ACC112 (cell line): ENCODE measurements at regions not wholly inside any gene's neighbourhood (a gene's known extent, or its start where the extent isn't known, plus 50 kb on each side); places are given as distances from the start of the nearest gene placed in this dataset.

Source experiments
- H2AFZ ChIP-seq: fragments of 200-600 bp; sonication (generic); one replicate; pipeline ENCODE4 v1.6.0; 2017; ENCODE audit warnings: antibody characterized with exemption, low read length; ENCODE audit not compliant: unreplicated experiment
- H3K27ac ChIP-seq: fragments of 200-600 bp; sonication (generic); 2 replicates; pipeline ENCODE4 v1.5.1; 2014; ENCODE audit warnings: low read depth, mild to moderate bottlenecking, antibody characterized with exemption, low read length, moderate library complexity
- H3K27me3 ChIP-seq: fragments of 200-600 bp; sonication (generic); 2 replicates; pipeline ENCODE4 v1.6.1; 2014; ENCODE audit warnings: mild to moderate bottlenecking, antibody characterized with exemption, low read length, moderate library complexity, mixed read lengths; ENCODE audit not compliant: insufficient read depth
- H3K36me3 ChIP-seq: fragments of 200-600 bp; sonication (generic); 2 replicates; pipeline ENCODE4 v1.6.1; 2016; ENCODE audit warnings: mild to moderate bottlenecking, antibody characterized with exemption, low read length, moderate library complexity, mixed read lengths; ENCODE audit not compliant: insufficient read depth
- H3K4me1 ChIP-seq: fragments of 200-600 bp; sonication (generic); one replicate; pipeline ENCODE4 v1.6.1; 2016; ENCODE audit warnings: low read length, mixed read lengths; ENCODE audit not compliant: insufficient read depth, unreplicated experiment, control insufficient read depth
- H3K4me3 ChIP-seq: fragments of 200-600 bp; sonication (generic); 2 replicates; pipeline ENCODE4 v1.5.1; 2014; ENCODE audit warnings: mild to moderate bottlenecking, low read depth, low read length
- H3K79me2 ChIP-seq: fragments of 200-600 bp; sonication (generic); one replicate; pipeline ENCODE4 v1.6.0; 2016; ENCODE audit warnings: low read length; ENCODE audit not compliant: control insufficient read depth, unreplicated experiment, insufficient read depth

DNA sequence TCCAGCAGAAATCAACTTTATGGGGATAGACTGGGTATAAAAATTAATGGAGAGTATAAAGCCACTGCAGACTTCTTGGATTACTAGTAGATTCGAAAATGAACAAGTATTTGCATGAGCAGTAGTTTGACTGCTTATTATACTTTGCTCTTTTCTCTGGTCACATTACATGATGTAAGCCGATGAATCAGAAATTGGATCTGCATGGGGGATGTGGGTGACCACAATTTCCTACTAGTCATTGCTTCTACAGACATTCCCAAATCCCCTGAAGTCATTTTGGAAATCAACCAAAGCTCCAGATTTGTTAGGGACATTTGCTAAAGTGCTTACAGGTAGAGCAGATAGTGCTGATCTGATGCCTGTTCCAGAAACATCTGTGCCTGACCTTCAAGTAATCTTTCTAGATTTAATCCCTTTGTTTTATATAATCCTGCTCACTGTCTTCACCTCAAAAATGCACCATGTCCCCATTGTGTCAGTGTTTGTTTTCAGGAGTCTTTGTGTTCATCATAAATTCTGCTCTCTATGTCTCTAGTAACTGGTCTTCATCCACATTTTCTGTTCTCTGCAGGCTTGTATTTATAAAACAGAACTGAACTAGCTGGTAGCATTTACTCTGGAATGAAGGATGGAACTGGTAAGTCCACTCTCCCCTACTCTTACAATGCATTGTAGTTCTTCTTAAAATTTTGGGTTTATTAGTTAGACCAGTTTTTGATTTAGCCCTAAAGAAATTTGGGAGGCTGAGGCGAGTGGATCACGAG is 201.5 kb upstream of the CSNK1A1L start:
- peak overlapping the region; percentile 60 for H3K27ac ChIP-seq
- H3K36me3 ChIP-seq = no peaks in the 10 kb centered on the region
- no peak overlapping the region for H3K4me3 ChIP-seq
- H3K4me1 ChIP-seq = peaks cover 10% of the 10 kb centered on the region
- no peaks in the 10 kb centered on the region for H3K27me3 ChIP-seq
- H2AFZ ChIP-seq = peak overlapping the region; percentile 27
- H3K79me2 ChIP-seq = no peaks in the 10 kb centered on the region

DNA sequence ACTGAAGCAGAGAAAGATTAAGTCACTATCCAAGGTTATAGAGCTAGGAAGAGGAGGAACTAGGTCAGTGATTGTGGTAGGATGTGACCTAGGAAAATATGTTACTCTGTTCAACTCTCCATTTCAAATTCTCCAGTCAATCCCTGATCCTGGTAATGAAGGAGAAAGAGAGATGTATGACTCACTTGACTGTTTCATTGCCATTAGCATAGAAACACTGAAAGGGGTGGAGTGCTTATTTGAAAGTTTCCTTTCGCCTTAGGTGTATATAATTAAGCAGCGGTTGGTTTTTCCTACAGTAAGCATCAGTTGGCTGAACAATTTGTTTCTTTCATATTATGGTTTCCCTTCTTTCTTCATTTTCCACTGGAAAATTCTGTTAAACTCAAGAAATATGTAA is 198.1 kb upstream of the CSNK1A1L start:
- no peaks in the 10 kb centered on the region for H3K27me3 ChIP-seq

DNA sequence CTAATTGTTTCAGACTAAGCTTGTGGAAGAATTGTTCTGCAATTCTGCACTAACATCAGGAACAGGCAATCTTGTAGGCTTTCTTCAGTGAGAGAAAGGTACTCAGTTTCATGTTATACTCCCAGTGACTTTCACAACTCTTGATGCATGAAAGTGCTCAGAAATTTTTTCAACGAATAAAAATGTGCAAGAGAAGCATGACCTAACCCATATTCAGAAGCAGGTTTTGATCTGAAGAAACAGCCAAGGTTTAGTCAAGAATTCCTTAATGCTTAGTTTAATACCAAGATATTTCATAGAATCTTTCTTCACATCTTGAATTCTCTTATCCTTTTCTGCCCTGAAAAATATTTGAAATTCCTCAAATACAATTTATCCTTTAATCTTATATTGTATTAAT is 197.2 kb upstream of the CSNK1A1L start:
- Histone ChIP-seq H3K79me2 (no peaks in the 10 kb centered on the region), H3K4me1 (peaks cover 10% of the 10 kb centered on the region), H3K4me3 (no peak overlapping the region), H3K36me3 (no peaks in the 10 kb centered on the region), H3K27me3 (no peaks in the 10 kb centered on the region), H2AFZ (no peak overlapping the region), H3K27ac (no peak overlapping the region)

More for the DNA sequence above, 198.1 kb upstream of the CSNK1A1L start:
- Histone ChIP-seq H3K27ac (no peak overlapping the region), H2AFZ (no peak overlapping the region), H3K4me1 (peaks cover 10% of the 10 kb centered on the region), H3K79me2 (no peaks in the 10 kb centered on the region), H3K36me3 (no peaks in the 10 kb centered on the region), H3K4me3 (no peak overlapping the region)

DNA sequence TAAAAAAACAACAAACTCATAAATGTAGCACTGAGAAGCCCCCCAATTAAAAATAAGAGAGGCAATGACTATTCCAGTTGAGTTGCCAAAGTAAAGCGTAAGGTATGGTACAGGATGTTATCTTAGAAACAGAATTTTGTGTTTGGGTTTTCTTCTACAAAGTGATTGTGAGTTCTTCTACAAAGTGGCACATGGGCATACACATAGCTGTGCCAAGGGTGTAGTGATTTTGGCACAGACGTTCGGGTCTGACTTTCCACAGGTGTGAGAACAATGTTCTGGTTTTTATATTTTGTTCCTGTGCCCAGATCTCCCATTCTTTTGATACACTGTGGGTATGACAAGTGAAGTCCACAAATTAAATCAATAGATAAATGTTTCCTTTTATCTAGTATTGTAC is 190.1 kb upstream of the CSNK1A1L start:
- no peaks in the 10 kb centered on the region for H3K36me3 ChIP-seq

DNA sequence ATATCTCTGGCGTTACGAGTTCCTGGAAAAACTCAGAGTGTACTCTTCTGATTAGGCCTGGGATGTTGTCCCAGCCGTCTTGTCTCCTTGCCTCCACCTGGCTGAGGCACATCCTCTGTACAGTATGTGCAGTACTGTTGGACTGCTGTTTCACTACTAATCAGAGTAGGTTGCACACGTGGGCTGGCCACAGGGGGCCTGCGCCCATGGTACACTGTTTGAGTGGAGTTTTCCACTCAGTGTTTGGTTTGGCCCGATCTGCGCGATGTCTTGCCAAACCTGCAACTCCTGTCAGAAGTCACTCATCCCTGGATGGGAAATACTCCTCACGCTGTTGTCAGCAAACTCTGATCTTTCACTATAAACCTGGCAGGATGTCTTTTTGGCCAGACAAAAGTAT is 189.6 kb upstream of the CSNK1A1L start:
- no peaks in the 10 kb centered on the region for H3K36me3 ChIP-seq
- 0 out of 2 replicates have a peak overlapping the region, but pooled peaks have one; percentile 1 for H3K27ac ChIP-seq
- peak overlapping the region; percentile 8 for H2AFZ ChIP-seq
- no peaks in the 10 kb centered on the region for H3K4me1 ChIP-seq
- no peak overlapping the region for H3K4me3 ChIP-seq
- H3K27me3 ChIP-seq = no peaks in the 10 kb centered on the region
- H3K79me2 ChIP-seq = no peaks in the 10 kb centered on the region

More for the DNA sequence above, 190.1 kb upstream of the CSNK1A1L start:
- Histone ChIP-seq H3K79me2 (no peaks in the 10 kb centered on the region), H2AFZ (peak overlapping the region; percentile 8), H3K4me3 (no peak overlapping the region), H3K27me3 (no peaks in the 10 kb centered on the region), H3K27ac (0 out of 2 replicates have a peak overlapping the region, but pooled peaks have one; percentile 1), H3K4me1 (no peaks in the 10 kb centered on the region)

DNA sequence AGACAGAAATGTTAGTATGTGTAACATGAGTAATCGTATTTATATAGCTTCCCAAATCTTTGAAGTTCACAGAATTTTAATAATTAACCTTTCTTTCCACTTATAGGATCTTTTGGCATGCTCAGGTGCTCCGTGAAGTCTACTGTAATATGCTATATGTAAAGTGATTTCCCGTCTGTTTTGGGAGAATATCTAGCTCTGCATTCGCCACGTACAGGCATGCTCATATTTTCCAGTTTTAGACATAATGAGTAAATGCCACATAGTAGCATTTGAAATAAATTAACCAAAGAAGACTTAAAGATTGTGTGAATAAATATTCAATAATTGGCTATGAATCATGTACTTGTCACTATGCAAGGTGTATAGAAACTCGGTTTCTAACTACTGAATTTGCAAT is 189.0 kb upstream of the CSNK1A1L start:
- H2AFZ ChIP-seq = no peak overlapping the region
- H3K4me1 ChIP-seq = no peaks in the 10 kb centered on the region
- H3K36me3 ChIP-seq = no peaks in the 10 kb centered on the region
- no peak overlapping the region for H3K27ac ChIP-seq
- no peaks in the 10 kb centered on the region for H3K27me3 ChIP-seq
- H3K79me2 ChIP-seq = no peaks in the 10 kb centered on the region
- H3K4me3 ChIP-seq = no peak overlapping the region

DNA sequence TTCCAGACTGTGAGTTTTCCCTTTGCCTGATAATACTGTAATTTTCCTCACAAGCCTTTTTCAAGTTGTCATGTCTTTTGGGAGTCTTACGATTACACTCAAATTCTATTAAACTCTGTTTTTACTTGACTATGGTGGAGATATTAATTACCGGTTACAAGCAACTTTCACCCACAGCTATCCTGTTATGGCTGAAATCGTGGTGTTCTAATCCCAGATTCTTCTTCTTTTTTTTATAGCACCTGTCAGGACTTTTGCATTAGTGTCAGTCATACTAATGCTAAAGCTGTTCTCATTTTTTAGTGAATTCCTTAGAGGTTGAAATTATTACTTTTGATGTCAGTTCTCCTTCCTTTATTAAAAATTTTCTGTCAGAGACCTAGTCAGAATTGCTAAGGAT is 187.8 kb upstream of the CSNK1A1L start:
- Histone ChIP-seq H3K27ac (no peak overlapping the region), H3K4me1 (no peaks in the 10 kb centered on the region)

DNA sequence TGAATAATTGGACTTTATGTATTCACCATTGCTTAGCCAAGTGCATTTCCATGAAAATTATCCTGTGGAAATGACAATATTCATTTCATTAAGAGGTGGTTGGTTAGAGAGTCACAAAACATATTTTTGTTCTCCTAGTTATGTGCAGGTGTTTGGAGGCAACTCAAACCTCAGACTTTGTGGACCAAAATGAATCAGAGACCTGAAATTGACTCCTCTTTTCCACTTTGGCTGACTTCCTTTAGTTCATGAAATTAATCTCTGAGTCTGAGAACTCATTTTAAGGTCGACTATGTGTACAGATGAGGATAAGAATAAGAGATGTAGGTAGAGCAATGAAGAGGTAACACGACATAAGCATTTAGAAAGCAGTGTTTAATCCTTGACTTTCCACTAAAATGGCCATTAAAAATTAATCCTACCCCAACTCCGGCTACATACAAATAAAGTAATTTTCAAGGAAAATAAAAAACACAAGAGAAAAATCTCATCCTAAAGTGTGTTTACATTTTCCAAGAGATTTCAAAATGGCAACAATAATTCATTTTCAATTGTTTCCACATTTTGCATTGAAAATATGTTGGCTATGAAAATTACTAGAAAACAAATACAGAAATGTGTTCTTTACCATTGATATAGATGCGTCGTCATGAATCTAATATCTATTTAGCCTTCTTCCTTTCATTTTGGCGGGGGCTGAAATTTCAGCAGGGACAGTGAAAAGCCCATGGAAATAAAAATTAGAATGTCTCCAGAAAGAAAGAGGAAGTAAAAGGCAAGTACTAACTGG is 185.4 kb upstream of the CSNK1A1L start:
- Histone ChIP-seq H3K4me1 (no peaks in the 10 kb centered on the region), H2AFZ (no peak overlapping the region), H3K27ac (no peak overlapping the region), H3K4me3 (no peak overlapping the region), H3K79me2 (no peaks in the 10 kb centered on the region), H3K27me3 (no peaks in the 10 kb centered on the region), H3K36me3 (no peaks in the 10 kb centered on the region)

More for the DNA sequence above, 187.8 kb upstream of the CSNK1A1L start:
- Histone ChIP-seq H3K27me3 (no peaks in the 10 kb centered on the region), H2AFZ (no peak overlapping the region), H3K4me3 (no peak overlapping the region), H3K36me3 (no peaks in the 10 kb centered on the region), H3K79me2 (no peaks in the 10 kb centered on the region)

DNA sequence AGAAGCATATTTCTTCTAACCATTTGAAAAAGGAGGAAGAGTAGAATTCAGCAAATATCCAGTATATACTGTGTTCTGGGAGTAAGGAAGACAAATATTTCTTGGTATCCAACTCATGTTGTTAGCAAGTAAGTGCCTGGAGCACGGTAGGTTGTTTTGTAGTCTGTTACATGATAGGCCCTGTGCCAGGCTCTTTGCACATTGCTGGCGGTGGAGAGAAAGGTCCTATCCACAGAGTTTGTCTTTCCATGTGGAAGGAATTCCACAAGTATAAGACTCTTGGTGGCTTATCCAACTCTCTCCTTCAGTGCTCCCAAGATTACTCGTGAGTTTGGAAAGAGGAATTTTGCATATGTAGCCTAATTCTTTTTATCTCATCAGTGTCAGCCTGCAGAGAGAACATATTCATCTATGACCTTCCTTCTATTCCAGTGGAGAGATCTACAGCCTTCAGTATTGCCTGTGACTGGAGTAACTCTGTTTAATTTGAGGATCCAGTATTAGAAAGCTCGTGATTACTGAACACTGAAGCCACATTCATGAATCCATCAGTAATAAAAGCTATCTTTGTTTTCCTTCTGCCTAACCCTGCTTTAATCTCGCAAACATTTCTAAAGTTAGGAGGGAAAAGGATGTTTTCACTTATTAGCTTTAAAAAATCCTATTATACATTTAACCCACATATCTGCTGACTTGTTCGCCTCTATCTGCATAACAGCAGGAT is 183.9 kb upstream of the CSNK1A1L start:
- Histone ChIP-seq H3K27ac (no peak overlapping the region), H3K27me3 (no peaks in the 10 kb centered on the region), H2AFZ (no peak overlapping the region), H3K4me1 (no peaks in the 10 kb centered on the region), H3K4me3 (no peak overlapping the region), H3K79me2 (no peaks in the 10 kb centered on the region), H3K36me3 (no peaks in the 10 kb centered on the region)

DNA sequence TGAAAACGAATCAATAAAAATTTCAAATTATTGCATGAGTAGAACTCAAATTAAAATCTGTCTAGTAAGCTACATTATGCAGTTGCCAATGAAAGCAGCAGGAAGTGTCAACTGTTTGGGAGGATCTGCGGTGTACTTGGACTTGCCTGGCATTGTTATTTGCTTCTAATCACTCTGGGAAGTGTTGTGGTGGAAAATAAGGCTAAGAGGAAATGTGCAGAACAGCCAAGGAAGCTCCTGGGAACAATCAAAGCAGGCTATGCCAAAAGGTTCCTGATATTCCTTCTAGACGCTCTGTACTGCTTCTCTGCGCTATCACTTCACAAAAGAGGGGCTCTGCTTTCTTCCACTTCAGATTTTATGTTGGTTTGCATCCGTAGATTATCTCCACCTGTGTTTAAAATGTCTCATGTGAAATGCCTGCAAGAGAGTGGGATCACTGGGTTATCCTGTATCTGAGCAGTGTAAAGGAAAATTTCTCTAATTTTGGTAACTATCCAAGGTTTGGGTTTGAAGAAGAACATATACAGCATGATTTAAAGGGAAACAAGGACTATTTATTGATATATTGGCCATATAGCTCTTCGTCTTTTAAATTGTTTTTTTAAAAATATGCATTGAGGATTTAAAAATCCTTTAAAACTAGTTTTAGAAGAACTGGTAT is 182.7 kb upstream of the CSNK1A1L start:
- no peaks in the 10 kb centered on the region for H3K4me1 ChIP-seq
- no peak overlapping the region for H2AFZ ChIP-seq
- H3K27ac ChIP-seq = no peak overlapping the region
- no peaks in the 10 kb centered on the region for H3K36me3 ChIP-seq
- H3K79me2 ChIP-seq = no peaks in the 10 kb centered on the region
- no peak overlapping the region for H3K4me3 ChIP-seq
- H3K27me3 ChIP-seq = no peaks in the 10 kb centered on the region
